ENCODE measurements at regions not wholly inside any gene's neighbourhood (a gene's known extent, or its start where the extent isn't known, plus 50 kb on each side); places are given as distances from the start of the nearest gene placed in this dataset.

- H3K4me3 ChIP-seq = no peak overlapping the region
- H3K36me3 ChIP-seq = no peaks in the 10 kb centered on the region
- no peaks in the 10 kb centered on the region for H3K4me1 ChIP-seq
- no peaks in the 10 kb centered on the region for H3K9me3 ChIP-seq
- TF ChIP-seq POLR2AphosphoS5 (IDR thresholded peaks at IDR 0.05) (no peak), POLR2A (IDR thresholded peaks at IDR 0.05) (no peak), EP300 (IDR thresholded peaks at IDR 0.05) (no peak)
- TF ChIP-seq, protein P1, sequence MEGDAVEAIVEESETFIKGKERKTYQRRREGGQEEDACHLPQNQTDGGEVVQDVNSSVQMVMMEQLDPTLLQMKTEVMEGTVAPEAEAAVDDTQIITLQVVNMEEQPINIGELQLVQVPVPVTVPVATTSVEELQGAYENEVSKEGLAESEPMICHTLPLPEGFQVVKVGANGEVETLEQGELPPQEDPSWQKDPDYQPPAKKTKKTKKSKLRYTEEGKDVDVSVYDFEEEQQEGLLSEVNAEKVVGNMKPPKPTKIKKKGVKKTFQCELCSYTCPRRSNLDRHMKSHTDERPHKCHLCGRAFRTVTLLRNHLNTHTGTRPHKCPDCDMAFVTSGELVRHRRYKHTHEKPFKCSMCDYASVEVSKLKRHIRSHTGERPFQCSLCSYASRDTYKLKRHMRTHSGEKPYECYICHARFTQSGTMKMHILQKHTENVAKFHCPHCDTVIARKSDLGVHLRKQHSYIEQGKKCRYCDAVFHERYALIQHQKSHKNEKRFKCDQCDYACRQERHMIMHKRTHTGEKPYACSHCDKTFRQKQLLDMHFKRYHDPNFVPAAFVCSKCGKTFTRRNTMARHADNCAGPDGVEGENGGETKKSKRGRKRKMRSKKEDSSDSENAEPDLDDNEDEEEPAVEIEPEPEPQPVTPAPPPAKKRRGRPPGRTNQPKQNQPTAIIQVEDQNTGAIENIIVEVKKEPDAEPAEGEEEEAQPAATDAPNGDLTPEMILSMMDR (IDR thresholded peaks at IDR 0.05) = no peak
- H3K27me3 ChIP-seq = no peaks in the 10 kb centered on the region
- no peak for DNase-seq (ENCODE audit: low spot score in 2 of 2)
- H3K27ac ChIP-seq = no peak overlapping the region
Observed at GRCh38 chr6:50986319-50986718, 167.6 kb downstream of the TFAP2B start.

GRCh38 chr6:50989123-50989522 is 170.5 kb downstream of the TFAP2B start:
- TF ChIP-seq EP300 (IDR thresholded peaks at IDR 0.05) = no peak
- TF ChIP-seq POLR2A (IDR thresholded peaks at IDR 0.05) = no peak
- TF ChIP-seq, protein P1 (IDR thresholded peaks at IDR 0.05) = no peak
- TF ChIP-seq POLR2AphosphoS5 (IDR thresholded peaks at IDR 0.05) = no peak
- DNase-seq (ENCODE audit: low spot score in 2 of 2) = no peak
- no peak overlapping the region for H3K4me3 ChIP-seq
- H3K36me3 ChIP-seq = no peaks in the 10 kb centered on the region
- no peak overlapping the region for H3K27ac ChIP-seq
- H3K4me1 ChIP-seq = no peaks in the 10 kb centered on the region
- no peaks in the 10 kb centered on the region for H3K27me3 ChIP-seq
- H3K9me3 ChIP-seq = no peaks in the 10 kb centered on the region

DNA sequence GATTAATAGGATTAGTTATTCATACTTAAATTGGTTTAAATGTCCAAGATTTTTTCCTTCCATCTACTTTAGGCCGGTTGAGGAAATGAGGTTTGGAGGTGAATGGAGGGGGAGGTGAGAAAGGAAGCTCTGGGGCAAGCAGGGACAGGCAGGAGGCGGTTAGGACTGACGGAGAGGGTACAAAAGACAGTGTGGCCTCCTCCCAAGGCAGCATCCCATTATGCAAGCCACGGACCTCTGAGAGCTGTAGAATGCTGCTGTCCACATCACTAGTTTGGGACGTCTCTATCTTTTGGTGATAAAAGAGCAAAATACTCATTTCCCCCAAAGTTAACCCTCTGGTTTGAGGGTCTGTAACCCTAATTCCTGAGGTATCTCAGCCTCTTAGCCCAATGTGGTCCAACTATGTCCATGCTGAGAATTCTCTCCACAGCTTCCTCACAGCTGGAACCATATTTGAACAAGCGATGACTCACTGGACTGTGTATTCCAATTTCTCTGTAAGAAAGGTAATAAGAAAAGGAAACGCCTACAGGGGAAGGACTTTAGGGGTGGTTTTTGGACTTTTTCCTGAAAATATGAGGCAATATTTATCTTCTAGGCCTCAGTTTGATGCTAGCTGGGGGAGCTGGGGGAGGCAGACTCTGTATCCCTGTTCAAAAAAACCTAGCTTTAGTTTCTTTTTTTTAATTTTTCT is 172.2 kb downstream of the TFAP2B start:
- no peaks in the 10 kb centered on the region for H3K36me3 ChIP-seq
- H3K27ac ChIP-seq = no peak overlapping the region
- no peak overlapping the region for H3K4me3 ChIP-seq
- no peaks in the 10 kb centered on the region for H3K4me1 ChIP-seq
- TF ChIP-seq EP300 (IDR thresholded peaks at IDR 0.05) = no peak
- TF ChIP-seq POLR2AphosphoS5 (IDR thresholded peaks at IDR 0.05) = no peak
- TF ChIP-seq POLR2A (IDR thresholded peaks at IDR 0.05) = no peak
- TF ChIP-seq, protein P1 (IDR thresholded peaks at IDR 0.05) = no peak
- DNase-seq (ENCODE audit: low spot score in 2 of 2) = no peak
- 82% methylated on average over 7 of the region's 7 CpGs for WGBS
- H3K9me3 ChIP-seq = no peaks in the 10 kb centered on the region
- no peaks in the 10 kb centered on the region for H3K27me3 ChIP-seq

- H3K9me3 ChIP-seq = no peaks in the 10 kb centered on the region
- WGBS = 93% methylated on average over 3 of the region's 3 CpGs
- no peaks in the 10 kb centered on the region for H3K36me3 ChIP-seq
- no peaks in the 10 kb centered on the region for H3K4me1 ChIP-seq
- TF ChIP-seq POLR2AphosphoS5 (IDR thresholded peaks at IDR 0.05) (no peak), EP300 (IDR thresholded peaks at IDR 0.05) (no peak), POLR2A (IDR thresholded peaks at IDR 0.05) (no peak)
- TF ChIP-seq, protein P1 (IDR thresholded peaks at IDR 0.05) = no peak
- H3K4me3 ChIP-seq = no peak overlapping the region
- no peak overlapping the region for H3K27ac ChIP-seq
- DNase-seq (ENCODE audit: low spot score in 2 of 2) = no peak
- no peaks in the 10 kb centered on the region for H3K27me3 ChIP-seq
Observed at GRCh38 chr6:50992232-50992631, 173.6 kb downstream of the TFAP2B start.

GRCh38 chr6:50992704-50993625 is 174.3 kb downstream of the TFAP2B start:
- WGBS = 84% methylated on average over 8 of the region's 8 CpGs
- no peak for DNase-seq (ENCODE audit: low spot score in 2 of 2)
- Histone ChIP-seq H3K27me3 (no peaks in the 10 kb centered on the region), H3K36me3 (no peaks in the 10 kb centered on the region), H3K9me3 (no peaks in the 10 kb centered on the region), H3K4me3 (no peak overlapping the region), H3K27ac (no peak overlapping the region), H3K4me1 (no peaks in the 10 kb centered on the region)
- TF ChIP-seq POLR2A (IDR thresholded peaks at IDR 0.05) (no peak), EP300 (IDR thresholded peaks at IDR 0.05) (no peak), POLR2AphosphoS5 (IDR thresholded peaks at IDR 0.05) (no peak)
- TF ChIP-seq, protein P1 (IDR thresholded peaks at IDR 0.05) = no peak

Data from suprapubic skin (tissue), 4 donors.